Natural killer cell treated with Interleukin-12 subunit alpha and Interleukin-12 subunit beta and Interleukin-15 and Interleukin-18, amount 100 ng/mL, for 72 hours (primary cell): ENCODE measurements at regions not wholly inside any gene's neighbourhood (a gene's known extent, or its start where the extent isn't known, plus 50 kb on each side); places are given as distances from the start of the nearest gene placed in this dataset.
"Not testable (repeated sequence)": the region's sequence is repeated elsewhere in the genome, so short reads cannot be mapped to it uniquely, and the experiment has no call there.

ENCODE experiments used
- ATAC-seq, 2 donors: fragments of 150-1000 bp; cut with Tn5 transposase in 1 of 2; sonication (Bioruptor Pico), chemical (Tn5 transposase) in 1 of 2; 2 replicates each; pipeline ENCODE4 v1.10.0; 2021
- DNase-seq: peaks from one replicate; pipeline ENCODE4 v3.0.0; 2022; ENCODE audit warnings: low spot score
- H3K27ac Mint-ChIP-seq, 2 donors: 1 replicate in 1 of 2; 2 replicates in 1 of 2; pipeline ENCODE4 v1.8.0; 2022; ENCODE audit warnings: mixed read lengths in 2 of 2, mild to moderate bottlenecking in 1 of 2, moderate library complexity in 1 of 2
- H3K27me3 Mint-ChIP-seq, 2 donors: 1 replicate in 1 of 2; 2 replicates in 1 of 2; pipeline ENCODE4 v1.8.0; 2022; ENCODE audit warnings: mixed read lengths in 2 of 2
- H3K36me3 Mint-ChIP-seq: one replicate; pipeline ENCODE4 v1.8.0; 2022; ENCODE audit warnings: mixed read lengths
- H3K4me1 Mint-ChIP-seq, 2 donors: 1 replicate in 1 of 2; 2 replicates in 1 of 2; pipeline ENCODE4 v1.8.0; 2022; ENCODE audit warnings: low read depth in 2 of 2, mixed read lengths in 2 of 2, mild to moderate bottlenecking in 1 of 2
- H3K4me3 Mint-ChIP-seq: one replicate; pipeline ENCODE4 v1.8.0; 2022; ENCODE audit warnings: mixed read lengths
- H3K9me3 Mint-ChIP-seq: 2 replicates; pipeline ENCODE4 v1.8.0; 2022; ENCODE audit warnings: mixed read lengths

DNA sequence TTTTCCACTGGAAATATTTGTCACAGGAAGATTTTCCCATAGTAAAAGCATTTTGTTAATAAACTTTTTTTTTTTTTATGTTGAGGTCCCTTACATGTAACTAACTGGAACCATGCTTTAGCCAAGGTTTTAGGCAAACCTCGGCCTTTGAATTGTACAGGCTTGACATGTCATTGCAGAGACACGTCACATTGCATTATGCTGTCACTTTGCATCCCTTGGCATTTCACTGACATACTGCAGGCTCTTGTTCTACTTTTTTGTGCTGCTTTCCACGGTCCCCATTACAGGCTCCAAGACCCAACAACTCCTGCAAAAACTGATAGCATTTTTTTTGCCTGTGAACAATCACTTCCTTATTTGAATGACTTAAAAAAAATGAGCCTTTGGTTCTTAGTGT is 724.3 kb downstream of the TTLL7 start:
- not testable (repeated sequence) for H3K27me3 Mint-ChIP-seq

DNA sequence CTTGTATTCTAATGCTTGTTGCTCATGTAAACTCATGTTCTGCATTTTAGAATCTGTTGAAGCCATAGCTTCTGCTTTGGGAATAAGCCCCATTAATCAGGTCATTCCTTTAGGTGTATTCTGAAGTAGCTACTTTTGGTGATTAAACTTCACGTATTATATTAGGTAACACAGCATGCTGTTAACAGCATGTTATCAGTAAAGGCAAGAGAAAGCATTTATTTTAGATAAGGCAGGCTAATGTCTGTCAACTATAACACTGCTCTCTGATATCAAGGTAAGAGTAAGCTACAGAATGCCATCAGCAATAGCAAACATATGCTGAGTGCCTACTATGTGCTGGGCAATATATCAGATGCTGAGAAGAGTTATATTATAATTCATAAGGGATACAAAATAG is 726.4 kb downstream of the TTLL7 start:
- DNase-seq, H3K27ac Mint-ChIP-seq, H3K9me3 Mint-ChIP-seq, H3K36me3 Mint-ChIP-seq, H3K27me3 Mint-ChIP-seq, ATAC-seq, H3K4me1 Mint-ChIP-seq, H3K4me3 Mint-ChIP-seq: not testable (repeated sequence)

More for the DNA sequence above, 724.3 kb downstream of the TTLL7 start:
- not testable (repeated sequence) for H3K4me1 Mint-ChIP-seq, DNase-seq, ATAC-seq, H3K36me3 Mint-ChIP-seq, H3K27ac Mint-ChIP-seq, H3K9me3 Mint-ChIP-seq, H3K4me3 Mint-ChIP-seq

DNA sequence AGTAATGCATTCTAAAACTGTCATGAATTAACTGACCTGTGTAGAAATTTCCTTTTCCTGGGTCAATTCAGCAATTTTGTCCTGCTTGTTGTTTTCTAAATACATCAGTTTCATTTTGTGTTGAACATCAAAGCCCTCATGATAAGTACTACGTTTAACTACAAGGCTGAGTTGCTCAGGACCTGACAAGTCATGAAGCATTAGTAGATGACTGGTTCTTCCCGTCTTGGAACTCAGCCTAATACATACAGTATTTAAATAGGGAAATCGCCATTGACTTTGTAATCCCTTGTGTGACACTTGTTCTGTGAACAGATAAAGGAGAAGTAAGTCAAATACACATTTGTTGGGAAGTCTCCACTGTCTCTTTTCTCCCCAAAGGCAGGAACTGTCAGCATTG is 727.1 kb downstream of the TTLL7 start:
- H3K27me3 Mint-ChIP-seq, DNase-seq, H3K4me3 Mint-ChIP-seq, H3K36me3 Mint-ChIP-seq, H3K4me1 Mint-ChIP-seq, H3K27ac Mint-ChIP-seq, ATAC-seq, H3K9me3 Mint-ChIP-seq: not testable (repeated sequence)

DNA sequence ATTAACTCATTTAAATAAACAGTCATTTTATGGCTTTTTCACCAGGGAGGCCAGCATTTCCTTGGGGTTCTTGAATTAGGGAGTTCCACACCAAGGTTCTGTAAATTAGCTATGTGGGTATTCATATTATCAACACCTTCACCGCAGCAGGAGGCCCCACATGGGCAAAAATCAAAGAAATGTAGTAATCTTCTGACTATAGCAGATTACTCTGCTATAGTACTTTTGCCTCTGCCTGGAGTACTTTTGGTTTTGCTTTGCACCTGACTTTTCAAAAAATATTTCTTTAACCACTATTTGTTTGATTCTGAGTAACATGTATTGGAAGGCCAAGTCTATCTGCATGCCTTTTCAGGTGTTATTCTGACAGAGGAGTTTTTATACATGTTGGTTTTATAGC is 728.1 kb downstream of the TTLL7 start:
- not testable (repeated sequence) for H3K27me3 Mint-ChIP-seq, H3K36me3 Mint-ChIP-seq, H3K9me3 Mint-ChIP-seq, DNase-seq, H3K27ac Mint-ChIP-seq, H3K4me1 Mint-ChIP-seq, H3K4me3 Mint-ChIP-seq
- peak in 1 of 2 donors; percentile 71 for ATAC-seq

DNA sequence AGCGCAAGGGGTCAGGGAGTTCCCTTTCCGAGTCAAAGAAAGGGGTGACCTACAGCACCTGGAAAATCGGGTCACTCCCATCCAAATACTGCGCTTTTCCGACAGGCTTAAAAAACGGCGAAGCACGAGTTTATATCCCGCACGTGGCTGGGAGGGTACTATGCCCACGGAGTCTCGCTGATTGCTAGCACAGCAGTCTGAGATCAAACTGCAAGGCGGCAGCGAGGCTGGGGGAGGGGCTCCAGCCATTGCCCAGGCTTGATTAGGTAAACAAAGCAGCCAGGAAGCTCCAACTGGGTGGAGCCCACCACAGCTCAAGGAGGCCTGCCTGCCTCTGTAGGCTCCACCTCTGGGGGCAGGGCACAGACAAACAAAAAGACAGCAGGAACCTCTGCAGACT is 735.1 kb downstream of the TTLL7 start:
- not testable (repeated sequence) for H3K4me3 Mint-ChIP-seq, H3K9me3 Mint-ChIP-seq, ATAC-seq, H3K4me1 Mint-ChIP-seq, DNase-seq, H3K27me3 Mint-ChIP-seq, H3K36me3 Mint-ChIP-seq, H3K27ac Mint-ChIP-seq

DNA sequence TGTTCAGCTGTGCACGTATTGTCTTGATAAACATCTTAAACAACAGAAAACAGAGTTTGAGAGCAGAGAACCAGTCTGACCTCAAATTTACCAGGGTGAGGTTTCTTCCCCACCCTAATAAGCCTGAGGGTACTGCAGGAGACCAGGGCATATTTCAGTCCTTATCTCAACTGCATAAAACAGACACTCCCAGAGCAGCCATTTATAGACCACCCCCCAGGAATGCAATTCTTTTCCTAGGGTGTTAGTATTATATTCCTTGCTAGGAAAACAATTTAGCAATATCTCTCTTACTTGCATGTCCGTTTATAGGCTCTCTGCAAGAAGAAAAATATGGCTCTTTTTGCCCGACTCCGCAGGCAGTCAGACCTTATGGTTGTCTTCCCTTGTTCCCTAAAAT is 747.2 kb downstream of the TTLL7 start:
- not testable (repeated sequence) for H3K4me1 Mint-ChIP-seq, DNase-seq, H3K27ac Mint-ChIP-seq, ATAC-seq, H3K36me3 Mint-ChIP-seq, H3K4me3 Mint-ChIP-seq, H3K27me3 Mint-ChIP-seq
- H3K9me3 Mint-ChIP-seq = peaks cover 11% of the 10 kb centered on the region

DNA sequence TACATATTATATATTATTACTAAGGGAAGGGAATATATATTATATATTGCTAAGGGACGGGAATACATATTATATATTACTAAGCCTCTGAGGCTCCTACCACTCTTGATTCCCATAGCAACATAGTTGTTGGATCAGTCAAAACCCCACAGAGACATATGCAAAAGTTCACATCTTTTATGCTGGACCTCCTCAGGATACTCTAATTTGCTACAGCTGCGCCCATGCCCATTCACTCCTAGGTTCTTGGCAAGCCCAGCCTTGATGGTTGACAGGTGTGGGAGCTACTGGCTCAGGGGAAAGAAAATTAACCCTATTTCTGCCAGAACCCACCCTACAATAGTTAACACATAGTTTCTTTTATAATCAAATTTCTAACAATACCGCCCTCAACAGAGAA is 752.2 kb downstream of the TTLL7 start:
- H3K27me3 Mint-ChIP-seq, ATAC-seq, H3K9me3 Mint-ChIP-seq, H3K27ac Mint-ChIP-seq, H3K4me3 Mint-ChIP-seq, DNase-seq, H3K4me1 Mint-ChIP-seq, H3K36me3 Mint-ChIP-seq: not testable (repeated sequence)

DNA sequence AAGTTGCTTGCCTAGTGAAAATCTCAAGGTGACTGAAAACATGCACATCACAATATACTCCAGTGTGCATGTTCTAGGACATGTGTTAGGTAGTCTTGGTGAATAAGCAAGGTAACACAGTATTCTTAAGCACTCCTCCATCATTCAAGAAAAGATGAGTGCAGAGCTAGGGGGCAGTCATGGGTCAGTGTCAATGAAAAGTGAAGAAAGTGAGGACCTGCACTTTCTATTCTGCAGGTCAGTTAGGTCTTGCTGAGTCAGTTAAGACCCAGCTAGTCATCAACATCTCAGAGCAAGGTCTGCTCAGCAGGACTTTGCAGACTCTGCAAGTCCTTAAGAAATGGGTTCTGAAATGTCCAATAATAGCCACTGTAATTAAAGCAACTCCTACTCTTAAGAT is 754.1 kb downstream of the TTLL7 start:
- DNase-seq, H3K4me3 Mint-ChIP-seq, H3K4me1 Mint-ChIP-seq, H3K36me3 Mint-ChIP-seq, ATAC-seq, H3K9me3 Mint-ChIP-seq, H3K27ac Mint-ChIP-seq, H3K27me3 Mint-ChIP-seq: not testable (repeated sequence)

DNA sequence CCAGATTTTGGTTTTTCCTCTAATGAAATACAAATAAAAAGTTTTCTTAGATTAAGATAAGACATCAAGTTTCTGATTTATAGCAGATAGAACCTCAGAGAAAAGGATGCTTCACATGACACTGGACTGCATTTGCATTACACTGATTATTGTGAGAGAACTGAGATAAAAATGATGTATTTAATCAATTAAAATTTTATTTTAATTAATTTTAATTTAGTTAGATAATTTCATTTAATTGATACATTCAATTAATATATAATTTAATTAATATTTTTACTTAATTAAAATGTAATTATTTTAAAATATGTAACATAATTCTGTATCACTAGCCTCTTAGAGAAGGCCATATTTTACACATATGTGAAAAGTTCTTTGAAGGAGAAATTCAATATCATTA is 759.4 kb downstream of the TTLL7 start:
- H3K27me3 Mint-ChIP-seq, H3K4me1 Mint-ChIP-seq, DNase-seq, H3K36me3 Mint-ChIP-seq, H3K4me3 Mint-ChIP-seq, H3K27ac Mint-ChIP-seq, H3K9me3 Mint-ChIP-seq, ATAC-seq: not testable (repeated sequence)

DNA sequence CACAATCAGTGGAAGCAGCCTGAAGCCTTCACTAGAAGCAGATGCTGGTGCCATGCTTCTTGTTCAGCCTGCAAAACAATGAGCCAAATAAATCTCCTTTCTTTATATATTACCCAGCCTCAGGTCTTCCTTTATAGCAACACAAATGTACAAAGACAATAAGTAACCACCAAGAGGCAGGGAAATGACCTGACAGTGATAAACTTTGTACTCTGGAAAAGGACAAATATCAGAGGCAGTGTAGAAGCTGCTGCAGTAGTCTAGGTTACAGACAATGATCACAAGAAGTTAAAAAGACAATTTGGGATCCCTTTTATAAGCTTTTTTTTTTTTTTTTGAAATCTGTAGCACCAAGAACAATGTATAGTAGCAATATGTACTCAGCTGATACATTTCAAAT is 760.3 kb downstream of the TTLL7 start:
- not testable (repeated sequence) for H3K9me3 Mint-ChIP-seq, H3K27me3 Mint-ChIP-seq, H3K4me3 Mint-ChIP-seq, DNase-seq, H3K27ac Mint-ChIP-seq, H3K36me3 Mint-ChIP-seq, H3K4me1 Mint-ChIP-seq, ATAC-seq

DNA sequence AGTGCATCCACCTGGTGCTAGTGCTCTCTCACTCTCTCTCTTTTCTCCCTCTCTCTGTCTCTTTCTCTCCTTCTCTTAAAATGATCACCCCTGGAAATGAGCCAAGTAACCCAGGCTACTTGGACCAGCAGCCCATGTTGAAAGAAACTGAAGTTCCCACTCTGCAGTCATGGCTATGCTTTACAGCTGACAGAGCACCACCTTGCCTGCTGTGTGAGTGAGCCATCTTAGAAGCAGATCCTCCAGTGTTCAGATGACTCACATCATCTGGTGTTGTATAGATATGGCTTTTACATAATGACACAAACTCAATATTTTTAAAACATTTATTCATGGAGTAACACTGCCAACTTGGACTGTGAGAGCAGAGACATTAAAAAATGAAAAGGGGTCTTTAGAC is 779.1 kb downstream of the TTLL7 start:
- H3K36me3 Mint-ChIP-seq, DNase-seq, H3K4me3 Mint-ChIP-seq, ATAC-seq, H3K4me1 Mint-ChIP-seq, H3K27me3 Mint-ChIP-seq, H3K27ac Mint-ChIP-seq: not testable (repeated sequence)
- H3K9me3 Mint-ChIP-seq = peaks cover 13% of the 10 kb centered on the region

DNA sequence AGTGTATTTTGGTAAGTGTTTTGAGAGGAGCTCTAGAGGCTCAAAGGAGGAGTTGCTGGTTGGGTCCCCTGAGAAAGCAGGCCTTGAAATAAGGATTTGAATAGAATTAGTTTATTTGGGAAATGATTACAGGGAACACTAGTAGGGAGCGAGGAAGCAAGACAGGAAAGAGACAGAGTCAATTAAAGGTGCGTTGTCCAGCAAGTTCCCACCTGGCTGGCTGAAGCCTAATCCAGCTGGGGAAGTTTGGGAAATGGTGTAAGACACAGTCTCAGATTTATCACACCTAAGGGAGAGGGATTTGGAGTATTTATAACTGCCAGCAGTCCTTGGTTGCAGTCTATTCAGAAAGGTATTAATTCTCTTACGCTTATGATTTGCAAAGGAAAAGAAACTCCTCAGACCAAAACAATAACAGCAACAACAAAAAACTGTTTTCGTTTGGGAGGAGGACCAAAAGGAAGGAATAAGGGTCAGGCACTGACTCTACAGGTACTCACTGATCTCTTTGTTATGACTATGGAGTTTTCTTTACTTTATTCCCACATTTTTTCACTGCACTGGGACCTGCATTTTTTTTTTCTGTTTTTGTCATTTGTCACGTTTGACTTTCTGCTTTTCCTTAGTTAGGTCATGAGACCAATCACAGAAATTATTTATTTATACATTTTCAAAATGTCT is 780.8 kb downstream of the TTLL7 start:
- not testable (repeated sequence) for H3K27me3 Mint-ChIP-seq, ATAC-seq, H3K4me1 Mint-ChIP-seq, H3K27ac Mint-ChIP-seq, H3K36me3 Mint-ChIP-seq, H3K4me3 Mint-ChIP-seq, DNase-seq
- H3K9me3 Mint-ChIP-seq = peaks cover 13% of the 10 kb centered on the region

DNA sequence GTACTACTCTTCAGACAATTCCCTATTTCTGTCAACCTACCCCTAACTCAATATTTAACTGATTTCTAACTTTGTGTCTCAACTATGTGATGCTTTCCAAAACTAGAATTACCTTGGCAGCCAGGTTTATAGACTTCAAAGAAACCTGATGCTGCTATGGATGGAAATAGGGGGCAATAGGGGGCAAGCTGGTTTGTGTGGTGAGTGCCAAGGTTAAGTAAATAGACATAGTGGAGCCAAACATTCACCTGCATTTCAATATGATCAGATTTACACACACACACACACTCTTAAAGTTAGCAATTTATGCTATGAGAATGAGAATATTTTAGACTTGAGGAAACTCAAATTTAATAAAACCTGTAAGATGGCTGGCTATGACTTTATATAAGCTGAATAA is 784.6 kb downstream of the TTLL7 start:
- not testable (repeated sequence) for H3K4me1 Mint-ChIP-seq, ATAC-seq, H3K4me3 Mint-ChIP-seq, H3K9me3 Mint-ChIP-seq, H3K27ac Mint-ChIP-seq, H3K36me3 Mint-ChIP-seq, DNase-seq, H3K27me3 Mint-ChIP-seq

DNA sequence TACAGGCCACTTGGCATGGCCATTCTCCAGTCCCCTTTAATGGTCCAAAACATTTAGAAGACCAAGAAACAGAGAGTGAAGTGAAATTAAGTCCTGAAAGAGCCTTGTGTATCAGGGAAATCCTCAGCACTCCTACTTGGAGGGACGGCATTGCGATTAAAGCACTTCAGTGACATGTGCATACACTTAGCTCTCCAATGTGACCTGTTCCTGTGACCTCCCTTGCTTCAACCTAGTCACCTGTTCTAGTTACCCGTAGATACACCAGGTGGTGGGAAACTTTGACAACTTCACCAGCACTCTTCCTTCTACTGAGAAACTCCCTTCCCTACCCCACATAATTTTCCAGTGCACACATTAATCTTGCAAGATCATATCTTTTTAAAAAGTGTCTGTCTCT is 785.3 kb downstream of the TTLL7 start:
- not testable (repeated sequence) for DNase-seq, H3K27ac Mint-ChIP-seq, ATAC-seq, H3K4me3 Mint-ChIP-seq, H3K36me3 Mint-ChIP-seq, H3K27me3 Mint-ChIP-seq, H3K9me3 Mint-ChIP-seq, H3K4me1 Mint-ChIP-seq

DNA sequence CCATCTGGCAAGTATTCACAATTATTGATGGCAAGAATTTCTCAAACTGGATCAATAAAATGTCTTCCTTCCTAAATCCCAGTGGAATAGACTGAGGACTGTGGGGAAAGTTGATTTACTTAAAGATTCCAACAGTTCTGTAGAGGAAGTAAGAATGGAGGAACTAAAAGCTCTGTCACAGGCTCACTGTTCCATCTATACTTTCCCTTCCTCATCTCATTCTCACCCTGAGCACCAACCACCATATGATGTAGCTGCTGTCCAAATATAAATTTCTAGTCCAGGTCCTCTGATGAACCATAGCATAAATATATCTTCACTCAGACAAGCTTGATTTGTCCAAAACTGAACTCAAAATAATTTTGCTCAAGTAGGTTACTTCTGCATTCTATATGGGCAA is 786.9 kb downstream of the TTLL7 start:
- H3K27me3 Mint-ChIP-seq, H3K36me3 Mint-ChIP-seq, DNase-seq, H3K4me1 Mint-ChIP-seq, H3K27ac Mint-ChIP-seq, H3K9me3 Mint-ChIP-seq, H3K4me3 Mint-ChIP-seq, ATAC-seq: not testable (repeated sequence)
